Upper lobe of right lung (tissue), 1 donor: ENCODE measurements at regions not wholly inside any gene's neighbourhood (a gene's known extent, or its start where the extent isn't known, plus 50 kb on each side); places are given as distances from the start of the nearest gene placed in this dataset.

Source experiments
- ATAC-seq: fragments of 200-7000 bp; cut with Tn5 transposase; one replicate; pipeline ENCODE4 v1.9.1; 2020; ENCODE audit warnings: mild to moderate bottlenecking, moderate library complexity
- DNase-seq: peaks from one replicate; pipeline ENCODE4 v3.0.0-alpha.2; 2020
- H3K27ac ChIP-seq: fragments of 200-600 bp; one replicate; pipeline ENCODE4 v1.8.0; 2022
- H3K27me3 ChIP-seq: fragments of 200-600 bp; one replicate; pipeline ENCODE4 v1.8.0; 2022; ENCODE audit warnings: mild to moderate bottlenecking
- H3K36me3 ChIP-seq: fragments of 200-600 bp; one replicate; pipeline ENCODE4 v1.8.0; 2022
- H3K4me1 ChIP-seq: fragments of 200-600 bp; one replicate; pipeline ENCODE4 v1.8.0; 2022
- H3K4me3 ChIP-seq: fragments of 200-600 bp; one replicate; pipeline ENCODE4 v1.8.0; 2022; ENCODE audit warnings: mild to moderate bottlenecking
- H3K9me3 ChIP-seq: fragments of 200-600 bp; one replicate; pipeline ENCODE4 v1.8.0; 2022
- intact Hi-C: fragments of 100-400 bp; cut with DNase I; formaldehyde crosslinking; loops from one replicate; pipeline ENCODE4 v1.11.0; 2022
- TF ChIP-seq, protein P1 (sequence below): fragments of 200-600 bp; IDR thresholded peaks from one replicate; pipeline ENCODE4 v1.8.0; 2022; ENCODE audit warnings: antibody characterized with exemption
- donor health status: DM: no; HTN: yes; CAD: no; lungs with severe emphysema.

DNA sequence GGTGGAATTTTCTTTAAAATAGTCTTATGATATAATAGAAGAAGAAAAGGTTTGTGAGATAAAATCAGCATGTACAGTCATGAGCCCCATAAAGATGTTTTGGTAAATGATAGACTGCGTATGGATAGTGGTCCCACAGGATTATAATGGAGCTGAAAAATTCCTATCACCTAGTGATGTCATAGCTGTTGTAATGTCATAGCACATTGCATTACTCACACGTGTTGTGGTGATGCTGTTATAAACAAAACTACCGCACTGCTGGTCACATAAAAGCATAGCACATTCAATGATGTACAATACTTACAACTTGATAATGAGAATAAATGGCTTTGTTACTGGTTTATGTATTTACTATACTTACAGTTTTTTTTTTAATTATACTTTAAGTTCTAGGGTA lies 715.2 kb upstream of the HTR2C start:
- Histone ChIP-seq H3K4me3 (no peak overlapping the region), H3K9me3 (no peaks in the 10 kb centered on the region), H3K4me1 (no peaks in the 10 kb centered on the region), H3K27me3 (no peaks in the 10 kb centered on the region), H3K27ac (no peak overlapping the region), H3K36me3 (no peaks in the 10 kb centered on the region)
- ATAC-seq (no peak), DNase-seq (no peak)
- TF ChIP-seq, protein P1, sequence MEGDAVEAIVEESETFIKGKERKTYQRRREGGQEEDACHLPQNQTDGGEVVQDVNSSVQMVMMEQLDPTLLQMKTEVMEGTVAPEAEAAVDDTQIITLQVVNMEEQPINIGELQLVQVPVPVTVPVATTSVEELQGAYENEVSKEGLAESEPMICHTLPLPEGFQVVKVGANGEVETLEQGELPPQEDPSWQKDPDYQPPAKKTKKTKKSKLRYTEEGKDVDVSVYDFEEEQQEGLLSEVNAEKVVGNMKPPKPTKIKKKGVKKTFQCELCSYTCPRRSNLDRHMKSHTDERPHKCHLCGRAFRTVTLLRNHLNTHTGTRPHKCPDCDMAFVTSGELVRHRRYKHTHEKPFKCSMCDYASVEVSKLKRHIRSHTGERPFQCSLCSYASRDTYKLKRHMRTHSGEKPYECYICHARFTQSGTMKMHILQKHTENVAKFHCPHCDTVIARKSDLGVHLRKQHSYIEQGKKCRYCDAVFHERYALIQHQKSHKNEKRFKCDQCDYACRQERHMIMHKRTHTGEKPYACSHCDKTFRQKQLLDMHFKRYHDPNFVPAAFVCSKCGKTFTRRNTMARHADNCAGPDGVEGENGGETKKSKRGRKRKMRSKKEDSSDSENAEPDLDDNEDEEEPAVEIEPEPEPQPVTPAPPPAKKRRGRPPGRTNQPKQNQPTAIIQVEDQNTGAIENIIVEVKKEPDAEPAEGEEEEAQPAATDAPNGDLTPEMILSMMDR = no peak
- intact Hi-C loops = no loop called here

DNA sequence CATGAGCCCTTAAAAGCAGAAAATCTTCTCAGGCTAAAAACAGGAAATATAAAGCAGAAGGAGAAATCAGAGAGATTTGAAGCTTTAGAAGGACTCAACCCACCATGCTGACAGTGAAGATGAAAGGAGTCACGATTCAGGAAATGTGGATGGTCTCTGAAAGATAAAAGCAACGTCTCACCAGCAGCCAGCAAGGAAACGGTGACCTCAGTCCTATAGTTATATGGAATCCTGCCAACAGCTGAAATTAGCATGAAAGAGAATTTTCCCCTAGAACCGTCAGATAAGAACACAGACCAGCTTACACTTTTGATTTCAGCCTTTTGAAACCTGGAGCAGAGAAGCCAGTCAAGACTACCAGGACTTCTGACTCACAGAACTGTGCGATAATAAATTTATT lies 715.7 kb upstream of the HTR2C start:
- no peak for ATAC-seq
- H3K4me1 ChIP-seq = no peaks in the 10 kb centered on the region
- TF ChIP-seq, protein P1 = no peak
- no peak overlapping the region for H3K27ac ChIP-seq
- H3K36me3 ChIP-seq = no peaks in the 10 kb centered on the region
- no peaks in the 10 kb centered on the region for H3K9me3 ChIP-seq
- no peak for DNase-seq
- intact Hi-C loops = no loop called here
- H3K4me3 ChIP-seq = no peak overlapping the region
- no peaks in the 10 kb centered on the region for H3K27me3 ChIP-seq

DNA sequence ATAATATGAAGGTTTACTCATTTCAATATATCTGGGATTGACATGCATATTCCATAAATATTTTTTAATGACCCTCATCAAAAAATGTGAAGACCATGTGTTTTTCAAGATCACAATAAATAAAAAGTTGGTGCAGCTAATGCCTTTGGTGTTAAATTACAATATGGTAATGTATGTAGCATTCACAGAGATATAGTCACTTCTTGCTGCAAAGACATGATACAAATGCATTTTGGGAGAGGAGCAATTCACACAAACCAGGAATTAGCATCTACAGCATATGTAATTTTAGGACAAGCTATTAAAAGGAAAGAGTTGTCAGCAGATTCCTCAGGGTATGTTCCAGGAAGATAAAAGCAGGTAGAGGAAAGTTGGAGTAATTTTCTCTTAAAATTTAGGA lies 734.5 kb upstream of the HTR2C start:
- Histone ChIP-seq H3K27me3 (no peaks in the 10 kb centered on the region), H3K4me3 (no peak overlapping the region), H3K36me3 (no peaks in the 10 kb centered on the region), H3K27ac (no peak overlapping the region), H3K4me1 (no peaks in the 10 kb centered on the region), H3K9me3 (no peaks in the 10 kb centered on the region)
- intact Hi-C loops = no loop called here
- TF ChIP-seq, protein P1 = no peak
- ATAC-seq (no peak), DNase-seq (no peak)

DNA sequence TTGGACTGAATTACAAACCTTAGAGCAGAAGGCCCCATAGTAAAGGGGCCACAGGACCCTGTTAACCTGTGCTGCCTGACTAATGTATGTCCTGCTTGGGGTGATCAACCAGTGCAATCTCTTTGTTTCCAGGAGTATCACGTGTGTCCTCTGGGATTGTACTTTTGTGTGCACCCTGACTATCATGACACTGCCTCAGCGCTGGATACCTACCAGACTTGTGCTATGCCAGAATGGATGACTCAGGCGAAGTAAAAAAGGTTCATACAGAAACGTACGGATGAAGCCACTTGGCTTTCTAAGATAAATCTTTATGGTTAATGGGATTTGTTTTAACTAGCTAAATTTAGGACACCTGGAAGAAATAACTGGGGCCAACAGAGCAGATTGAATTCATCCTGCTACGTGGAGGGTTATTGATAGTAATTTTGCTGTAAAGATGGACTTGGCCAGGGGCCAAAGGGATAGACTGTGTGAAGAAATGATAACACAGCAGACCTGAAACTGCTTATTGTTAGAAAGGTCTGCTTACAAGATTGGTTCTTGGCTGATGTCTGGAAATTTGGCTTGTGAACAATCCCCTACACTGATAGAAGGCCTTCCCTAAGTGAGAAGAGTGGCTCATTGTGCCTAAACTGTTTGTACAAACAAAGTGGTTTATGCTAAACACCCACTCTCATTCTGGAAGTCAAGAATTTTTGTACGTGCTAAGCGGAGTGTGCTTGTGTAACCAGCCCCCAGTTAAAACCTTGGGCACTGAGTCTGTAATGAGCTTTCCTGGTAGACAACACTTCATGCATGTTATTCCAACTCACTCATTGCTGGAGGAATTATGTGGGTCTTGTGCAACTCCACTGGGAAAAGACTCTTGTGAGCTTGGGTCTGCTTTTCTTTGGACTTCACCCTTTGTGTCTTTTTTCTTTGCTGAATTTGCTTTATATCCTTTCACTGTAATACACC lies 750.5 kb upstream of the HTR2C start:
- ATAC-seq = no peak

DNA sequence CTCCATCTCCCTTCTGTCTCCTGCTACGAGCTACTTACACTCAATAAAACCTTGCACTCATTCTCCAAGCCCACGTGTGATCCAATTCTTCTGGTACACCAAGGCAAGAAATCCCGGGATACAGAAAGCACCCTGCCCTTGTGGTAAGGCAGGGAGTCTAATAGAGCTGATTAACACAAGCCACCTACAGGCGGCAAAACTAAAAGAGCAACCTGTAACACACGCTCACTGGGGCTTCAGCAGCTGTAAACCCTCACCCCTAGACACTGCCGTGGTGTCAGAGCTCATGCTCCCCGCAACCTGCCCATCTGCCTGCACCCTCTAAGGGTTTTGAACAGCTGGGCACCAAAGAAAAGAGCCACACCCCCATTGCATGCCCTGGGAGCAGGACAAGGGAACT lies 755.4 kb upstream of the HTR2C start:
- ATAC-seq = no peak
- Histone ChIP-seq H3K4me3 (no peak overlapping the region), H3K9me3 (no peaks in the 10 kb centered on the region), H3K36me3 (no peaks in the 10 kb centered on the region), H3K27me3 (no peaks in the 10 kb centered on the region), H3K27ac (no peak overlapping the region), H3K4me1 (no peaks in the 10 kb centered on the region)
- TF ChIP-seq, protein P1 = no peak
- intact Hi-C loops = no loop called here
- no peak for DNase-seq

More for the DNA sequence above, 750.5 kb upstream of the HTR2C start:
- H3K9me3 ChIP-seq = no peaks in the 10 kb centered on the region
- no peaks in the 10 kb centered on the region for H3K27me3 ChIP-seq
- intact Hi-C loops = no loop called here
- no peaks in the 10 kb centered on the region for H3K4me1 ChIP-seq
- no peak overlapping the region for H3K27ac ChIP-seq
- no peak overlapping the region for H3K4me3 ChIP-seq
- no peak for DNase-seq
- TF ChIP-seq, protein P1 = no peak
- no peaks in the 10 kb centered on the region for H3K36me3 ChIP-seq
